Adrenal gland (tissue), 5 donors: ENCODE measurements at regions not wholly inside any gene's neighbourhood (a gene's known extent, or its start where the extent isn't known, plus 50 kb on each side); places are given as distances from the start of the nearest gene placed in this dataset.

Experiments
- CTCF ChIP-seq, 6 experiments: fragments of 450-650 bp in 4 of 6; fragments of 200-600 bp in 2 of 6; sonication (generic) in 1 of 6; IDR thresholded peaks; 1 replicate in 5 of 6; 2 replicates in 1 of 6; pipeline versions ENCODE4 v1.5.1 to v1.8.0; 2016 to 2021; ENCODE audit warnings: antibody characterized with exemption in 6 of 6, mild to moderate bottlenecking in 2 of 6, moderate library complexity in 1 of 6
- POLR2A ChIP-seq, 2 donors: fragments of 450-650 bp; IDR thresholded peaks; one replicate each; pipeline ENCODE4 v1.6.1; 2017; ENCODE audit warnings: antibody characterized with exemption in 2 of 2, mild to moderate bottlenecking in 2 of 2, moderate library complexity in 1 of 2
- donor health status: DM: no; HTN: no; CAD: no.

- TF ChIP-seq CTCF (IDR thresholded peaks at IDR 0.05) (no peak), POLR2A (IDR thresholded peaks at IDR 0.05) (no peak)
These were observed 431.7 kb downstream of the LMO7 start for GRCh38 chr13:76067850-76068249.
